GM12878 (cell line): ENCODE measurements at regions not wholly inside any gene's neighbourhood (a gene's known extent, or its start where the extent isn't known, plus 50 kb on each side); places are given as distances from the start of the nearest gene placed in this dataset.

Experiments
- ATAC-seq: fragments of 200-7000 bp; cut with Tn5 transposase; 3 replicates; pipeline ENCODE4 v1.9.1; 2020; ENCODE audit warnings: mild to moderate bottlenecking, moderate library complexity
- BruUV-seq: library from RNA; stranded (reverse); fragments of 400-500 nt; replicated peaks from 2 replicates; lab custom pipeline; 2021; lab: Mats Ljungman, UMichigan
- CTCF ChIA-PET: fragments of 300-600 bp; sonication (Branson Sonifier 250); formaldehyde crosslinking; extraction: SDS; loops from one replicate; lab custom pipeline; 2021; ENCODE audit warnings: inconsistent platforms; lab: Yijun Ruan, JAX
- POLR2A ChIA-PET: fragments of 350-600 bp; formaldehyde crosslinking; extraction: SDS; loops from one replicate; lab custom pipeline; 2021; ENCODE audit warnings: inconsistent platforms; lab: Charles Lee
- RAD21 ChIA-PET: fragments of 300-600 bp; sonication (Branson Sonifier 250); formaldehyde crosslinking; loops from one replicate; lab custom pipeline; 2023; ENCODE audit warnings: antibody characterized with exemption; ENCODE audit not compliant: unreplicated experiment; lab: Charles Lee
- SMC1A ChIA-PET: fragments of 300-600 bp; sonication (Branson Sonifier 250); formaldehyde crosslinking; loops from one replicate; lab custom pipeline; 2023; ENCODE audit not compliant: unreplicated experiment, uncharacterized antibody; lab: Charles Lee
- DNase-seq: peaks from one replicate; pipeline ENCODE4 v3.0.0-alpha.2; 2011; ENCODE audit warnings: low read depth, low spot score
- FAIRE-seq: peaks from 3 replicates; lab custom pipeline; 2011; peaks lifted over from hg19 to GRCh38; lab: Jason Lieb, UNC
- H2AFZ ChIP-seq: 2 replicates; pipeline ENCODE4 v1.6.0; 2011; ENCODE audit warnings: low read depth, low read length, control low read depth; ENCODE audit not compliant: control insufficient read depth
- H3K27ac ChIP-seq: 2 replicates; pipeline ENCODE4 v1.5.1; 2011; ENCODE audit warnings: control low read depth; ENCODE audit not compliant: control insufficient read depth, insufficient read depth
- H3K27me3 ChIP-seq, 2 experiments: replicated peaks in 1 of 2; 2 replicates each; pipeline versions ENCODE4 v1.6.0 to v1.6.1; 2011; ENCODE audit warnings: low read length in 1 of 2; ENCODE audit not compliant: control insufficient read depth in 2 of 2, insufficient read depth in 2 of 2
- H3K36me3 ChIP-seq, 2 experiments: 2 replicates each; pipeline ENCODE4 v1.5.1; 2011; ENCODE audit warnings: low read length in 1 of 2; ENCODE audit not compliant: control insufficient read depth in 2 of 2, insufficient read depth in 2 of 2
- H3K4me1 ChIP-seq: 2 replicates; pipeline ENCODE4 v1.6.1; 2011; ENCODE audit warnings: mild to moderate bottlenecking, low read length, moderate library complexity, mixed read lengths; ENCODE audit not compliant: control insufficient read depth, insufficient read depth
- H3K4me2 ChIP-seq: 2 replicates; pipeline ENCODE4 v1.6.0; 2011; ENCODE audit warnings: control low read depth; ENCODE audit not compliant: control insufficient read depth, insufficient read depth
- H3K4me3 ChIP-seq: fragments of 200-600 bp; sonication (generic); 2 replicates; pipeline ENCODE4 v1.5.1; 2016
- H3K79me2 ChIP-seq: 2 replicates; pipeline ENCODE4 v1.6.0; 2011; ENCODE audit warnings: low read length; ENCODE audit not compliant: control insufficient read depth, insufficient read depth
- H3K9ac ChIP-seq: 2 replicates; pipeline ENCODE4 v1.8.0; 2011; ENCODE audit warnings: low read length, control low read depth, mixed read lengths; ENCODE audit not compliant: control insufficient read depth, insufficient read depth
- H3K9me3 ChIP-seq: replicated peaks from 3 replicates; pipeline ENCODE4 v1.5.1; 2011; ENCODE audit warnings: mild to moderate bottlenecking, low read length; ENCODE audit not compliant: control insufficient read depth, insufficient read depth
- H4K20me1 ChIP-seq: 2 replicates; pipeline ENCODE4 v1.6.0; 2011; ENCODE audit not compliant: control insufficient read depth, insufficient read depth
- CBX3 ChIP-seq: fragments of 200-600 bp; sonication (generic); IDR thresholded peaks from 2 replicates; pipeline ENCODE4 v1.6.1; 2016; ENCODE audit warnings: low read depth, borderline replicate concordance
- CBX5 ChIP-seq: sonication (generic); IDR thresholded peaks from 2 replicates; pipeline ENCODE4 v1.6.1; 2016; ENCODE audit warnings: low read depth, moderate library complexity, mild to moderate bottlenecking, inconsistent platforms
- EED ChIP-seq: sonication (generic); IDR thresholded peaks from 2 replicates; pipeline ENCODE4 v1.6.1; 2016; ENCODE audit warnings: antibody characterized with exemption, low read depth
- IRF5 ChIP-seq: fragments of 450-650 bp; IDR thresholded peaks from 2 replicates; pipeline ENCODE4 v1.6.1; 2017; ENCODE audit warnings: borderline replicate concordance
- JUND ChIP-seq: IDR thresholded peaks from 2 replicates; pipeline ENCODE4 v1.6.1; 2012; ENCODE audit warnings: low read depth, mild to moderate bottlenecking, low read length, improper control_type of control experiment, moderate library complexity
- NR2C1 ChIP-seq: fragments of 450-650 bp; IDR thresholded peaks from 2 replicates; pipeline ENCODE4 v1.6.1; 2017; ENCODE audit warnings: antibody characterized with exemption, mild to moderate bottlenecking, moderate library complexity
- NRF1 ChIP-seq: conservative IDR thresholded peaks from 2 replicates; pipeline ENCODE4 v1.6.1; 2011; ENCODE audit warnings: mild to moderate bottlenecking, low read depth, low read length, improper control_type of control experiment
- PML ChIP-seq: IDR thresholded peaks from 2 replicates; pipeline ENCODE4 v1.6.1; 2012; ENCODE audit warnings: low read length, inconsistent platforms
- POLR2AphosphoS5 ChIP-seq: IDR thresholded peaks from 2 replicates; pipeline ENCODE4 v1.6.1; 2011; ENCODE audit warnings: mild to moderate bottlenecking, low read length, inconsistent platforms
- POU2F2 ChIP-seq: IDR thresholded peaks from 3 replicates; pipeline ENCODE4 v1.6.1; 2011; ENCODE audit warnings: low read depth, mild to moderate bottlenecking, low read length, borderline replicate concordance
- RBBP5 ChIP-seq: fragments of 200-600 bp; sonication (generic); conservative IDR thresholded peaks from 2 replicates; pipeline ENCODE4 v1.6.1; 2016
- SIN3A ChIP-seq: IDR thresholded peaks from 2 replicates; pipeline ENCODE4 v1.6.1; 2012; ENCODE audit warnings: low read depth, low read length, improper control_type of control experiment
- TBL1XR1 ChIP-seq: IDR thresholded peaks from 2 replicates; pipeline ENCODE4 v1.6.1; 2012; ENCODE audit warnings: low read depth, low read length, improper control_type of control experiment
- ZBTB11 ChIP-seq: fragments of 450-650 bp; formaldehyde crosslinking; IDR thresholded peaks from 2 replicates; pipeline ENCODE4 v1.5.0; 2022; ENCODE audit warnings: mild to moderate bottlenecking, missing genetic modification characterization
- ZNF274 ChIP-seq: IDR thresholded peaks from one replicate; pipeline ENCODE4 v1.8.0; 2011; ENCODE audit not compliant: insufficient read length, insufficient read depth
- ZNF592 ChIP-seq: fragments of 450-650 bp; IDR thresholded peaks from 2 replicates; pipeline ENCODE4 v1.6.1; 2017; ENCODE audit warnings: mild to moderate bottlenecking, moderate library complexity
- WGBS: methylation state at CpG from one replicate; pipeline ENCODE4 v1.1.6; 2016; ENCODE audit warnings: low lambda C conversion rate; ENCODE audit not compliant: insufficient replicate concordance, insufficient coverage; ENCODE audit errors: missing lambda C conversion rate; 5-methylcytosine and 5-hydroxymethylcytosine counted together
- in situ Hi-C: fragments of 300-500 bp; cut with MboI; formaldehyde crosslinking; loops from 9 replicates; pipeline ENCODE4 v1.14.3; 2018; ENCODE audit warnings: mixed read lengths
- intact Hi-C: fragments of 100-400 bp; cut with micrococcal nuclease; formaldehyde crosslinking; loops from one replicate; pipeline ENCODE4 v1.14.2; 2022; ENCODE audit not compliant: unreplicated experiment

- H3K4me3 ChIP-seq, result no peak overlapping the region
- RAD21 ChIA-PET, result no interaction called here
- POLR2A ChIA-PET, result no interaction called here
- intact Hi-C loops, result no loop called here
- no peaks in the 10 kb centered on the region for H3K79me2 ChIP-seq
- H3K4me1 ChIP-seq, result no peaks in the 10 kb centered on the region
- DNase-seq, result no peak
- no peaks in the 10 kb centered on the region for H3K27me3 ChIP-seq
- H3K4me2 ChIP-seq, result no peak overlapping the region
- ATAC-seq, result no peak
- CTCF ChIA-PET, result interaction anchor here (0.7 kb wide), 1 partner anchor 477 kb away, joined by 4 read pairs; no protein-coding TSS in a partner anchor
- FAIRE-seq, result no peak
- SMC1A ChIA-PET, result no interaction called here
- no TSS peak for BruUV-seq
- H3K36me3 ChIP-seq, result no peaks in the 10 kb centered on the region
- H3K27ac ChIP-seq, result no peak overlapping the region
- H3K9ac ChIP-seq, result no peak overlapping the region
- in situ Hi-C loops, result no loop called here
- WGBS, result 0% methylated on average over 1 of the region's 1 CpG
- H4K20me1 ChIP-seq, result no peaks in the 10 kb centered on the region
- H2AFZ ChIP-seq, result no peak overlapping the region
- no peaks in the 10 kb centered on the region for H3K9me3 ChIP-seq
- TF ChIP-seq JUND (no peak), POU2F2 (no peak), NRF1 (no peak), POLR2AphosphoS5 (no peak), RBBP5 (no peak), CBX5 (no peak), ZNF274 (no peak), TBL1XR1 (no peak), EED (no peak), SIN3A (no peak), NR2C1 (no peak), ZBTB11 (CRISPR knock-in tag) (no peak), CBX3 (no peak), IRF5 (no peak), ZNF592 (no peak), PML (no peak)
Measured at GRCh38 chr13:37302686-37303085, 197.2 kb upstream of the CSNK1A1L start.
